ENCODE measurements at regions not wholly inside any gene's neighbourhood (a gene's known extent, or its start where the extent isn't known, plus 50 kb on each side); places are given as distances from the start of the nearest gene placed in this dataset.

GRCh38 chr2:128558441-128558840, 239.8 kb upstream of the HS6ST1 start:
- no peak for TF ChIP-seq CTCF (IDR thresholded peaks at IDR 0.05; ENCODE audit: low read depth, low read length, missing input control)
- no peak for TF ChIP-seq ATF3 (IDR thresholded peaks at IDR 0.05)
- TF ChIP-seq RAD21 (IDR thresholded peaks at IDR 0.05) = no peak

Data from liver (tissue), 3 donors.